Testis (tissue), 2 donors: ENCODE measurements at regions not wholly inside any gene's neighbourhood (a gene's known extent, or its start where the extent isn't known, plus 50 kb on each side); places are given as distances from the start of the nearest gene placed in this dataset.

ENCODE experiments used
- POLR2A ChIP-seq: fragments of 450-650 bp; IDR thresholded peaks from one replicate; pipeline ENCODE4 v1.6.1; 2017; ENCODE audit warnings: antibody characterized with exemption, mild to moderate bottlenecking, moderate library complexity
- TF ChIP-seq, protein P1 (sequence below), 3 experiments: fragments of 450-650 bp in 2 of 3; fragments of 200-600 bp in 1 of 3; sonication (generic) in 1 of 3; IDR thresholded peaks; one replicate each; pipeline ENCODE4 v1.5.1; 2016 to 2019; ENCODE audit warnings: antibody characterized with exemption in 3 of 3, mild to moderate bottlenecking in 2 of 3, moderate library complexity in 1 of 3

DNA sequence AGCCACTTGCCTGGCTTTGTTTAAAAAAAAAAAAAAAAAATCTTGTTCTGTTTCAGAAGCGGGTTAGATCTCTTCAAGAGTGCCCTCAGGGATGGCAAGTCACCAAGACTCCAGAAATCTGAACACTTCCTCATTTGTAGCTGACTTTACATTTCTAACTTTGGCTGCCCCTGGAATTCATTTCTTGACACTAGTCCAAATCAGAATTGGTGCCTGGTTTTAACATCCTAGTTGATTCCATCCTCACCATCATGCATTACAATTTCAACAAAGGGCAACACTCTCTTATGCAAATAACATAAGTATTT, 295.5 kb downstream of the RMST start:
- TF ChIP-seq, protein P1, sequence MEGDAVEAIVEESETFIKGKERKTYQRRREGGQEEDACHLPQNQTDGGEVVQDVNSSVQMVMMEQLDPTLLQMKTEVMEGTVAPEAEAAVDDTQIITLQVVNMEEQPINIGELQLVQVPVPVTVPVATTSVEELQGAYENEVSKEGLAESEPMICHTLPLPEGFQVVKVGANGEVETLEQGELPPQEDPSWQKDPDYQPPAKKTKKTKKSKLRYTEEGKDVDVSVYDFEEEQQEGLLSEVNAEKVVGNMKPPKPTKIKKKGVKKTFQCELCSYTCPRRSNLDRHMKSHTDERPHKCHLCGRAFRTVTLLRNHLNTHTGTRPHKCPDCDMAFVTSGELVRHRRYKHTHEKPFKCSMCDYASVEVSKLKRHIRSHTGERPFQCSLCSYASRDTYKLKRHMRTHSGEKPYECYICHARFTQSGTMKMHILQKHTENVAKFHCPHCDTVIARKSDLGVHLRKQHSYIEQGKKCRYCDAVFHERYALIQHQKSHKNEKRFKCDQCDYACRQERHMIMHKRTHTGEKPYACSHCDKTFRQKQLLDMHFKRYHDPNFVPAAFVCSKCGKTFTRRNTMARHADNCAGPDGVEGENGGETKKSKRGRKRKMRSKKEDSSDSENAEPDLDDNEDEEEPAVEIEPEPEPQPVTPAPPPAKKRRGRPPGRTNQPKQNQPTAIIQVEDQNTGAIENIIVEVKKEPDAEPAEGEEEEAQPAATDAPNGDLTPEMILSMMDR (IDR thresholded peaks at IDR 0.05): no peak
- TF ChIP-seq POLR2A: no peak
